Upper lobe of left lung (tissue), 6 donors: ENCODE measurements at regions not wholly inside any gene's neighbourhood (a gene's known extent, or its start where the extent isn't known, plus 50 kb on each side); places are given as distances from the start of the nearest gene placed in this dataset.

Source experiments
- ATAC-seq, 2 donors: fragments of 200-7000 bp; cut with Tn5 transposase; one replicate each; pipeline ENCODE4 v1.9.1; 2022; ENCODE audit warnings: mild to moderate bottlenecking in 2 of 2, moderate library complexity in 2 of 2; ENCODE audit not compliant: low FRiP score in 2 of 2
- DNase-seq, 2 donors: peaks; one replicate each; pipeline ENCODE4 v3.0.0-alpha.2; 2019 to 2020
- H3K27ac ChIP-seq, 4 donors: fragments of 200-600 bp; sonication (generic); one replicate each; pipeline ENCODE4 v1.5.1; 2016 to 2019
- H3K27me3 ChIP-seq, 4 donors: fragments of 200-600 bp; sonication (generic); one replicate each; pipeline ENCODE4 v1.5.1; 2017 to 2019
- H3K36me3 ChIP-seq, 4 donors: fragments of 200-600 bp; sonication (generic); one replicate each; pipeline ENCODE4 v1.5.1; 2016 to 2019
- H3K4me1 ChIP-seq, 4 donors: fragments of 200-600 bp; sonication (generic); one replicate each; pipeline ENCODE4 v1.5.1; 2018 to 2019
- H3K4me3 ChIP-seq, 4 donors: fragments of 200-600 bp; sonication (generic); one replicate each; pipeline ENCODE4 v1.5.1; 2017 to 2019; ENCODE audit warnings: mild to moderate bottlenecking in 2 of 4, moderate library complexity in 1 of 4
- H3K9me3 ChIP-seq, 4 donors: fragments of 200-600 bp; sonication (generic); one replicate each; pipeline ENCODE4 v1.5.1; 2018 to 2019
- CTCF ChIP-seq, 6 experiments: fragments of 450-650 bp in 4 of 6; fragments of 200-600 bp in 2 of 6; sonication (generic) in 2 of 6; IDR thresholded peaks; one replicate each; pipeline ENCODE4 v1.5.1; 2016 to 2019; ENCODE audit warnings: antibody characterized with exemption in 6 of 6
- EP300 ChIP-seq, 4 donors: sonication (generic); formaldehyde crosslinking; IDR thresholded peaks; one replicate each; pipeline ENCODE4 v1.5.1; 2017; ENCODE audit warnings: antibody characterized with exemption in 4 of 4, control low read depth in 2 of 4
- POLR2A ChIP-seq, 4 donors: fragments of 450-650 bp; IDR thresholded peaks; one replicate each; pipeline ENCODE4 v1.5.1; 2016 to 2017; ENCODE audit warnings: antibody characterized with exemption in 4 of 4, mild to moderate bottlenecking in 2 of 4
- POLR2AphosphoS5 ChIP-seq, 2 donors: sonication (generic); formaldehyde crosslinking; IDR thresholded peaks; one replicate each; pipeline ENCODE4 v1.5.1; 2017; ENCODE audit warnings: antibody characterized with exemption in 2 of 2
- WGBS, 2 donors: methylation state at CpG; one replicate each; pipeline ENCODE4 v1.1.5; 2017 to 2018; 5-methylcytosine and 5-hydroxymethylcytosine counted together
- donor health status: DM: no; HTN: no; CAD: no; lungs with moderate emphysema.
- donor health status: DM: no; HTN: yes; CAD: no; lungs with severe emphysema.

GRCh38 chr2:78457269-78457668, 568.2 kb upstream of the REG3G start:
- ATAC-seq (no peak), DNase-seq (no peak)
- no peak overlapping the region for H3K4me3 ChIP-seq
- no peaks in the 10 kb centered on the region for H3K9me3 ChIP-seq
- no peak for TF ChIP-seq POLR2A (IDR thresholded peaks at IDR 0.05)
- TF ChIP-seq POLR2AphosphoS5 (IDR thresholded peaks at IDR 0.05) = no peak
- H3K27ac ChIP-seq = no peak overlapping the region
- H3K36me3 ChIP-seq = no peaks in the 10 kb centered on the region
- WGBS, 2 donors = 77 to 80% methylated on average over 1 of the region's 1 CpG
- H3K27me3 ChIP-seq = no peaks in the 10 kb centered on the region
- no peaks in the 10 kb centered on the region for H3K4me1 ChIP-seq

GRCh38 chr2:78465707-78466106, 559.8 kb upstream of the REG3G start:
- 94 to 95% methylated on average over 3 of the region's 3 CpGs for WGBS, 2 donors
- H3K4me3 ChIP-seq = no peak overlapping the region
- H3K27ac ChIP-seq = no peak overlapping the region
- ATAC-seq = no peak
- no peaks in the 10 kb centered on the region for H3K27me3 ChIP-seq
- H3K4me1 ChIP-seq = no peaks in the 10 kb centered on the region
- no peaks in the 10 kb centered on the region for H3K36me3 ChIP-seq
- no peak for DNase-seq
- TF ChIP-seq CTCF (IDR thresholded peaks at IDR 0.05) (no peak), POLR2AphosphoS5 (IDR thresholded peaks at IDR 0.05) (no peak)
- H3K9me3 ChIP-seq = no peaks in the 10 kb centered on the region

GRCh38 chr2:78476619-78477229, 548.8 kb upstream of the REG3G start:
- 86 to 89% methylated on average over 8 of the region's 8 CpGs for WGBS, 2 donors
- no peaks in the 10 kb centered on the region for H3K36me3 ChIP-seq
- H3K4me1 ChIP-seq = no peaks in the 10 kb centered on the region
- DNase-seq = no peak
- no peaks in the 10 kb centered on the region for H3K9me3 ChIP-seq
- no peak overlapping the region for H3K27ac ChIP-seq
- H3K4me3 ChIP-seq = no peak overlapping the region
- TF ChIP-seq EP300 (IDR thresholded peaks at IDR 0.05) = no peak
- TF ChIP-seq POLR2AphosphoS5 (IDR thresholded peaks at IDR 0.05) = no peak
- TF ChIP-seq POLR2A (IDR thresholded peaks at IDR 0.05) = no peak
- no peak for TF ChIP-seq CTCF (IDR thresholded peaks at IDR 0.05)
- ATAC-seq = no peak
- no peaks in the 10 kb centered on the region for H3K27me3 ChIP-seq

GRCh38 chr2:78486565-78486964, 538.9 kb upstream of the REG3G start:
- ATAC-seq (no peak), DNase-seq (no peak)
- Histone ChIP-seq H3K4me1 (no peaks in the 10 kb centered on the region), H3K27ac (no peak overlapping the region), H3K9me3 (no peaks in the 10 kb centered on the region), H3K4me3 (no peak overlapping the region), H3K27me3 (no peaks in the 10 kb centered on the region), H3K36me3 (no peaks in the 10 kb centered on the region)
- no peak for TF ChIP-seq CTCF (IDR thresholded peaks at IDR 0.05)
- TF ChIP-seq EP300 (IDR thresholded peaks at IDR 0.05) = no peak
- no peak for TF ChIP-seq POLR2AphosphoS5 (IDR thresholded peaks at IDR 0.05)
- no peak for TF ChIP-seq POLR2A (IDR thresholded peaks at IDR 0.05)

GRCh38 chr2:78498125-78498524, 527.4 kb upstream of the REG3G start:
- no peaks in the 10 kb centered on the region for H3K4me1 ChIP-seq
- no peaks in the 10 kb centered on the region for H3K27me3 ChIP-seq
- no peak overlapping the region for H3K27ac ChIP-seq
- no peaks in the 10 kb centered on the region for H3K36me3 ChIP-seq
- DNase-seq (no peak), ATAC-seq (no peak)
- no peaks in the 10 kb centered on the region for H3K9me3 ChIP-seq
- no peak for TF ChIP-seq CTCF (IDR thresholded peaks at IDR 0.05)
- no peak for TF ChIP-seq EP300 (IDR thresholded peaks at IDR 0.05)
- TF ChIP-seq POLR2A (IDR thresholded peaks at IDR 0.05) = no peak
- TF ChIP-seq POLR2AphosphoS5 (IDR thresholded peaks at IDR 0.05) = no peak
- no peak overlapping the region for H3K4me3 ChIP-seq
- 90 to 93% methylated on average over 7 to 8 of the region's 8 CpGs for WGBS, 2 donors
